ENCODE measurements at regions not wholly inside any gene's neighbourhood (a gene's known extent, or its start where the extent isn't known, plus 50 kb on each side); places are given as distances from the start of the nearest gene placed in this dataset.

DNA sequence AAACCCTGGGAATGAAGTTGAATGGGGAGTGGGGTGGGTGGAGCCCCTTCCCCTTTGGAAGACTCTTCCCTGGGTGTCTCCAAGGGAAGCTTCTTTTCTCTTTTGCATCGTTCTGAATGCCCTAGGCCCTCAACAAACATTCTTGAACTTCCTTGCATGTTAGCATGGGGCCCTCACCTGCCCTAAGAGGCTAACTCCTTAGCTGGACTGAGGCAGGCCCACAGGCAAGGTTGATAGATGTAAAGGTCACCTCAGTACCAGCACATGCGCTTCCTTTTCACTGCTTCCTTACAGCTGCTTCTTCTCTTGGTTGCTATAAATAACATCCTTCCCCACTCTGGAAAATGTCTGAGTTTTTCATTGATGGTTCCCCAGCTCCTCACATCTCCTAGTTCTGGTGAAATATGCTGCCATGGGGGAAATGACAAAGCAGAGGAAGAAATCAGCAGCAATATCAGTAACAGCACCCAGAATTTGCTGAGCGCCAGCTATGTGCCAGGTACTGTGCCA is 160.6 kb upstream of the FRMD6 start:
- TF ChIP-seq CTCF (IDR thresholded peaks at IDR 0.05) (no peak), POLR2A (IDR thresholded peaks at IDR 0.05) (no peak)

Data from heart left ventricle (tissue), 13 donors.